Nephron progenitor cell (in vitro differentiated cells): ENCODE measurements at regions not wholly inside any gene's neighbourhood (a gene's known extent, or its start where the extent isn't known, plus 50 kb on each side); places are given as distances from the start of the nearest gene placed in this dataset.

ENCODE experiments used
- DNase-seq: peaks from one replicate; pipeline ENCODE4 v3.0.0; 2021
- H3K27ac Mint-ChIP-seq: 2 replicates; pipeline ENCODE4 v1.8.0; 2021; ENCODE audit warnings: mild to moderate bottlenecking, moderate library complexity, mixed read lengths
- H3K27me3 Mint-ChIP-seq: 2 replicates; pipeline ENCODE4 v1.8.0; 2021; ENCODE audit warnings: mild to moderate bottlenecking, low read depth, mixed read lengths; ENCODE audit not compliant: poor library complexity
- H3K36me3 Mint-ChIP-seq: 2 replicates; pipeline ENCODE4 v1.8.0; 2021; ENCODE audit warnings: low read depth, mixed read lengths
- H3K4me1 Mint-ChIP-seq: 2 replicates; pipeline ENCODE4 v1.8.0; 2021; ENCODE audit warnings: mixed read lengths
- H3K4me3 Mint-ChIP-seq: 2 replicates; pipeline ENCODE4 v1.8.0; 2021; ENCODE audit warnings: mild to moderate bottlenecking, moderate library complexity, mixed read lengths
- H3K9me3 Mint-ChIP-seq: 2 replicates; pipeline ENCODE4 v1.8.0; 2021; ENCODE audit warnings: mild to moderate bottlenecking, moderate library complexity, mixed read lengths
- TF ChIP-seq, protein P1 (sequence below): fragments of 200-600 bp; sonication (generic); IDR thresholded peaks from 2 replicates; pipeline ENCODE4 v1.5.0; 2021; ENCODE audit warnings: antibody characterized with exemption

GRCh38 chr13:110773480-110773879, 60.0 kb downstream of the ING1 start:
- no peaks in the 10 kb centered on the region for H3K9me3 Mint-ChIP-seq
- peaks cover 36% of the 10 kb centered on the region for H3K4me1 Mint-ChIP-seq
- H3K27ac Mint-ChIP-seq: no peak overlapping the region
- no peak for DNase-seq
- TF ChIP-seq, protein P1, sequence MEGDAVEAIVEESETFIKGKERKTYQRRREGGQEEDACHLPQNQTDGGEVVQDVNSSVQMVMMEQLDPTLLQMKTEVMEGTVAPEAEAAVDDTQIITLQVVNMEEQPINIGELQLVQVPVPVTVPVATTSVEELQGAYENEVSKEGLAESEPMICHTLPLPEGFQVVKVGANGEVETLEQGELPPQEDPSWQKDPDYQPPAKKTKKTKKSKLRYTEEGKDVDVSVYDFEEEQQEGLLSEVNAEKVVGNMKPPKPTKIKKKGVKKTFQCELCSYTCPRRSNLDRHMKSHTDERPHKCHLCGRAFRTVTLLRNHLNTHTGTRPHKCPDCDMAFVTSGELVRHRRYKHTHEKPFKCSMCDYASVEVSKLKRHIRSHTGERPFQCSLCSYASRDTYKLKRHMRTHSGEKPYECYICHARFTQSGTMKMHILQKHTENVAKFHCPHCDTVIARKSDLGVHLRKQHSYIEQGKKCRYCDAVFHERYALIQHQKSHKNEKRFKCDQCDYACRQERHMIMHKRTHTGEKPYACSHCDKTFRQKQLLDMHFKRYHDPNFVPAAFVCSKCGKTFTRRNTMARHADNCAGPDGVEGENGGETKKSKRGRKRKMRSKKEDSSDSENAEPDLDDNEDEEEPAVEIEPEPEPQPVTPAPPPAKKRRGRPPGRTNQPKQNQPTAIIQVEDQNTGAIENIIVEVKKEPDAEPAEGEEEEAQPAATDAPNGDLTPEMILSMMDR: no peak
- no peaks in the 10 kb centered on the region for H3K36me3 Mint-ChIP-seq
- peaks cover 18% of the 10 kb centered on the region for H3K27me3 Mint-ChIP-seq
- H3K4me3 Mint-ChIP-seq: no peak overlapping the region

DNA sequence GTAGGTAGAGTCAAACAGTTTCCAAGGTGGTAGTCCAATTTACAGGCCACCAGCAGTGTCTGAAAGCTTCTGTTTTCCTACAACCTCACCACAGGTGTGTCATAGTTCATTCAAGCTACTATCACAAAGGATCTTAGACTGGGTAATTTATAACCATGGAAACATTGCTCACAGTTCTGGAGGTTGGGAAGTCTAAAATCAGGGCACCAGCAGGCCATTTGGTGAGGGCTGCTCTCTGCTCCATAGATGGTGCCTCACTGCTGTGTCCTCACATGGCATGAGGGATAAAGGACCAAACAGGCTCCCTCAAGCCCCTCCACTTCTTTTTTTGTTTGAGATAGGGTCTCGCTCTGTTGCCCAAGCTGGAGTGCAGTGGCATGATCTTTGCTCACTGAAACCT, 60.6 kb downstream of the ING1 start:
- Mint-ChIP-seq H3K27me3 (peaks cover 18% of the 10 kb centered on the region), H3K4me3 (no peak overlapping the region), H3K4me1 (peaks cover 36% of the 10 kb centered on the region), H3K9me3 (no peaks in the 10 kb centered on the region), H3K36me3 (no peaks in the 10 kb centered on the region), H3K27ac (no peak overlapping the region)
- DNase-seq: no peak
- TF ChIP-seq, protein P1: no peak

DNA sequence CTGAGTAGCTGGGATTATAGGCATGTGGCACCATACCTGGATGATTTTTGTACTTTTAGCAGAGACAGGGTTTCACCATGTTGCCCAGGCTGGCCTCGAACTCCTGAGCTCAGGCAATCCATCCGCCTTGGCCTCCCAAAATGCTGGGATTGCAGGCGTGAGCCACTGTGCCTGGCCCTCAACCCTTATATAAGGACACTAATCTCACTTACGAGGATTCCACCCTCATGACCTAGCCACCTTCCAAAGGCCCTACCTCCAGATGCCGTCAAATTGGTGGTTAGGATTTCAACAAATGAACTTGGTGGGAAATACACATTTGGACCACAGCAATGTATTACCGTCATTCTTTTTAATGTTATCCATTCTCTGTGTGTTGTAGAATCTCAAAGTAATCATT, 61.0 kb downstream of the ING1 start:
- Mint-ChIP-seq H3K4me3 (no peak overlapping the region), H3K27ac (no peak overlapping the region), H3K9me3 (no peaks in the 10 kb centered on the region)

GRCh38 chr13:110775576-110775975, 62.1 kb downstream of the ING1 start:
- TF ChIP-seq, protein P1: no peak
- Mint-ChIP-seq H3K4me1 (peaks cover 28% of the 10 kb centered on the region), H3K9me3 (peaks cover 2% of the 10 kb centered on the region), H3K27ac (peak overlapping the region; percentile 6), H3K4me3 (no peak overlapping the region), H3K27me3 (peaks cover 10% of the 10 kb centered on the region), H3K36me3 (no peaks in the 10 kb centered on the region)
- no peak for DNase-seq

More for the DNA sequence above, 61.0 kb downstream of the ING1 start:
- DNase-seq: no peak
- TF ChIP-seq, protein P1: no peak
- Mint-ChIP-seq H3K4me1 (peaks cover 36% of the 10 kb centered on the region), H3K27me3 (peaks cover 18% of the 10 kb centered on the region), H3K36me3 (no peaks in the 10 kb centered on the region)

DNA sequence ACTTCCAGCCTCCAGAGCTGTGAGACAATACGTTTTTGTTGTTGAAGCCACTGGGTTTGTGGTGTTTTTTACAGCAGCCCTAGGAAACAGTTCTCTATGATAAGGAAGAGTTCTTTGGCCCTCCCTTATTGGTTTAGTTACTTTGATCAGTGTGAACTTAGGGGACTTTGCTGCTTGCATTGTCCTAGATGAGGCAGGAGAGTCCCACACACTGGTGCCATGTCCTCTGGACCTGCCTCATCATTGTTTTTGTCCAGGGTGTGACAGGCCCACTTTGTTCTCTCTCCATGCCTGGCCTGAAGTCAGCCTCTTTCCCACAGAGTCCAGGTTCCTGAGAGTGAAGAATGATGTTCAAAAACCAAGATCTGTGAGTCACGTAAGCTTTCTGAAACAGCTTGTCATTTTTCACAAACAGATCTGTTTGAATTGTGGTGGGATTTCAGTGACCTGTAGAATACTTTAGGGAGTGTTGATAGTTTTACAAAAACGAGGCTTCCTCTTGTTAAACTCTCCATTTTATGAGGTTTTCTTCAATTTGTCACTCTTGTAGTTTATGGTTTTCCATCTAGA, 63.8 kb downstream of the ING1 start:
- Mint-ChIP-seq H3K27ac (no peak overlapping the region), H3K27me3 (peaks cover 6% of the 10 kb centered on the region), H3K4me3 (no peak overlapping the region), H3K4me1 (peaks cover 18% of the 10 kb centered on the region), H3K9me3 (peaks cover 16% of the 10 kb centered on the region), H3K36me3 (no peaks in the 10 kb centered on the region)
- no peak for DNase-seq
- TF ChIP-seq, protein P1: no peak

- TF ChIP-seq, protein P1: no peak
- H3K27me3 Mint-ChIP-seq: peaks cover 4% of the 10 kb centered on the region
- no peak overlapping the region for H3K27ac Mint-ChIP-seq
- H3K4me1 Mint-ChIP-seq: peaks cover 18% of the 10 kb centered on the region
- peaks cover 29% of the 10 kb centered on the region for H3K9me3 Mint-ChIP-seq
- H3K4me3 Mint-ChIP-seq: no peak overlapping the region
- no peak for DNase-seq
- H3K36me3 Mint-ChIP-seq: no peaks in the 10 kb centered on the region
These were observed 65.5 kb downstream of the ING1 start for GRCh38 chr13:110779022-110779421.
